Mesenteric fat pad (tissue), 1 donor: ENCODE measurements at regions not wholly inside any gene's neighbourhood (a gene's known extent, or its start where the extent isn't known, plus 50 kb on each side); places are given as distances from the start of the nearest gene placed in this dataset.
A peak's percentile ranks its signal among the peaks of the same experiment; 100 is the strongest.

Experiments used
- DNase-seq: peaks from one replicate; pipeline ENCODE4 v3.0.0-alpha.2; 2020; ENCODE audit warnings: low spot score
- donor health status: DM: yes; HTN: yes; CAD: no.

GRCh38 chr12:13316587-13317246 is 120.2 kb downstream of the EMP1 start:
- no peak for DNase-seq

GRCh38 chr12:13313886-13314285 is 117.4 kb downstream of the EMP1 start:
- DNase-seq: no peak

DNA sequence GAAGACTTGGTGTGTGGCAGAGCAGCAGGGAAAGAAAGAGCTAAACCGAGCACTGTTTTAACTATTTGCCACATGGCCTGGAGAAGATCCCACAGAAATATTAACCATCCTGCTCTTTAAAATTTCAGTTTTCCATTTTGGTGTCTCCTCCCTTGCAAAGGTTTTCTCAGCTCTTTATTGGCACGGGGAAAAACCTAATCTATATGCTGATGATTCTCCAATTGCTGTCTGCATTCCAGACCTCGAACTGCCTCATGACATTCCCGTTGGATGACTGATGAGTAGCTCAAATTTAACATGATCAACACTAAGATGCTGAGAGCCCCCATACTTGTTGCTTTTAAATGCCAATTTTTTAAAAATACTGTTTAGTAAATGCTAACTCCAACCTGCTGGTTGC is 115.0 kb downstream of the EMP1 start:
- no peak for DNase-seq

DNA sequence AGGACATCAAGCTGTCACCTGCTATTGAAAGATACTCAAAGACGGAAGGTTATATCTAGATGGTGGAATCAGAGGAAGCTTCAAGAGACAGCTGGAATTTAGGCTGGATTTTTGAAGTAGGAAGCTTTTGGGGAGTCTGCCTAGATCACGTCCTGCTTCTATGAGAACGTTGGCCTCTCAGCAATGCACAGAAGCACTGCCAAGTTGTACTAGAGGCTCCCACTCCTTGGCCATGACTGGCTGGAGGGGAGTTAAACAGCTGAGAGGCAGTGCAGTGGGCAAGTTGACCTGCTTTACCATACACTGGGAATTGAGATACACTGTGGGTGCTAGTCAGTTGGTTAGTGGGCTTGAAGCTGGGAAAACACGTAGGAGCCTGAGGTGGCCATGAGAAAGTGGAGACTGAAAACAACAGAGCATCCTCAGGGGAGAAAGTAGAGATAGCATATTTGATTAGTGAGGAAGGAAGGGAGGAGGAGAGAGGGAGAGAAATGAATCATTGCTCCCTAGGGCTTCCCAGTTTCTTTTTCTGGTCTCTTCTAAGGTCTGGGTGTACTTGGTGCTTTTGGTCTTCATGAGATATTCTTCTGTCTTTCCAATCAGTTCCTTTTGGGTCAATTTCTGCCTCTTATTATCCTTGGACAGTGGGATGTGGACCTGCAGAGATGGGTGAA is 110.8 kb downstream of the EMP1 start:
- DNase-seq: no peak

- no peak for DNase-seq
Measured at GRCh38 chr12:13304924-13305323, 108.4 kb downstream of the EMP1 start.

GRCh38 chr12:13299457-13299856 is 102.9 kb downstream of the EMP1 start:
- DNase-seq: no peak

- no peak for DNase-seq
Measured at GRCh38 chr12:13293096-13293495, 96.6 kb downstream of the EMP1 start.

GRCh38 chr12:13289653-13290289 is 93.2 kb downstream of the EMP1 start:
- no peak for DNase-seq

GRCh38 chr12:13288937-13289652 is 92.6 kb downstream of the EMP1 start:
- no peak for DNase-seq

- DNase-seq: no peak
Measured at GRCh38 chr12:13288501-13288900, 92.0 kb downstream of the EMP1 start.

- DNase-seq: no peak
Measured at GRCh38 chr12:13283867-13284266, 87.3 kb downstream of the EMP1 start.

- DNase-seq: no peak
Measured at GRCh38 chr12:13282861-13283260, 86.3 kb downstream of the EMP1 start.

DNA sequence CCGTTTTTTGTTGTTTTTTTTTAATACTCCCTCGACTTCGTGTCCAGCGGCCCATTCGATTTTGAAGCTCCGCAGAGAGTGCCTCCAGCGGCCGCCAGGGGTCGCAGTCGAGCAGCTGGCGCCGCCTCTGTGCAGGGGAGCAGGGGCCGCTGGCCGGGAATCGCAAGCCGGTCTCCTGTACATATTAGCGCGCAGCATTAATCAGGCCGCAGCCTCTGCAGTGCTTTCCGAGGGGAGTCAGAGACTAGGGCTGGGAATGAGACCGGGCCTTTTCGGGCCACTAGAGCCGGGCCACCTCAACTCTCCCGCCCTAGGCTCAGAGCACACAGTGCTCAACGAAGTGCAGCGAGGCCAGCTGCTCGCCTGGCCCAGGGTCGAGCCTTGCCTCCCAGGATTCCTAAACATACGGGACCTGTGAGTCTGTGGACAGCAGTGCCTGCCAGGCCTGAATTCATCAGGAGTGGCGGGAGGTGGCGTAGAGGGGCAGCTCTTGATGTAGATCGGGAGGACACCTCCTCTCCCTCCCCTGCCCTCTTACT is 81.8 kb downstream of the EMP1 start:
- peak; percentile 95 for DNase-seq

DNA sequence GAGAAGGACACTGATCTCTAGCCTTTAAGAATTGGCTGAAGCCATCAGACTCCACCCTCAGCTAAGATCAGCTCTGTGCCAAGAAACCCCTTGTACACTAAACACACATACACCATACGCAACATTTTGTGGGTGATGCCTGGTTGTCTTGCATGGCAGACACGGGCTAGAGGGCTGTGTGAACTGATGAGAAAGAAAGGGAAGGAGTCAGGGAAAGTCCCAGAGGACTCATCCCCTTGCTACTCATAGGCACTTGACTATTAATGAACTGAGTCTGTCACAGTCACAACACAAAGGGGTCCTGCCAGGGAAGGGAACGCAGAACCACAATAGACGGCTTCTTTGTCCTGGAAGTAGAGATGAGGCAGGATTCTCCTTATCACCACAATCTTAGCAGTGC is 80.8 kb downstream of the EMP1 start:
- DNase-seq: no peak

DNA sequence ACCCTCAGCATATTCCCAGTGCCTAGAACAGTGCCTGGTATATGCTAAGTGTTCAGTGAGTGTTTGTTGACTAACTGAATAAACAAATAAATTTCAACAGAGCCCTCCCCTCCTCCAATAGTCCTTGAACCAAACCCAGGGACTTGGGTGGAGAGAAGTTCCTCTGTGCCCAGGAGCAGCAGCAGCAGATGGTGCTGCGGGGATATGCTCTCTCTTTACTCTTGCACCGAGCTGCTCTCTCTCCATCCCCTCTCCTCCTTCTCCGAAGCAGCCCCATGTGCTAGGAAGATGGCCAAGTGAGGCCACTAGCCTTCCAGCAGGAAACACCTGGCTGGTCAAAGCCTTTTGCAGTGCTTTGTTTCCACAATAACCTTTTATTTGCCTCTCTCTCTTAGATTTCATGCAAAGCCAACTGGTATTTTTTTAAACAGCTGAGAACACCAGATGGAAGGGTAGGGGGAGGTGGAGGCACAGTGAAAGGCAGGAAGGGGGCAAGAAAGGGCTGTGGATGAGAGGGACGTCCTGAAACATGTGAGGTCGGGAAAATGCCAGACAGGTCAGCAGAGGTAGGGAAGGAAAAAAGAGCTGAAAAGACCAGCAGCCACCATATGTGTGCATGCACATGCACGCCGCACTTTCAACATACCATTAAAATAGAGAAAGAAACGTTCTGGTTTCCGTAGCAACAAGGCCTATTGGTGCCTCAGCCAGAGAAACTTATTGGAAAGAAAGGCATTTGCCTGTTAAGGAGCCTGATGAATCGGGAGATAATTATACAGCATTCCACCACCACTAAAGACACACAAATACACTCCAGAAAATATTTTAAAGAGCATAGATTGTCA is 78.9 kb downstream of the EMP1 start:
- no peak for DNase-seq

DNA sequence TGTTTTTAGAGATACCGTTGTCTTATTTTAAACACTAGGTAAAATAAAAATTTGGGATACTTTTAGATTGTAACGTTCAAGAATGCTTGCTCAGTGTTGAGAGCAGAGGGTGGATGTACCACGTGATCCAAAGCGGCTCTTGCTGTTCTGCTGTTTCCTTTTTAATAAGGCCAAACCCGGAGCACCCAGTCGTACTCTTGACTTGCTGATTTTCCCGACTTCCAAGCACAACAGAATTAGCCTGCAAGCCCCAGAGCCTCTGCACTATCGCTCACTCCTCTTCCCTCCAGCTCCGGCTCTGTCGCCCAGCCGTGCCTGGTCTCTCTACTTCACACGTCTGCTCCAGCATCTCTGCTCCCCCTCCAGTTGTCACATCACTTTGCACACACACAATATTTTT is 77.3 kb downstream of the EMP1 start:
- DNase-seq: no peak

GRCh38 chr12:13273097-13273496 is 76.6 kb downstream of the EMP1 start:
- no peak for DNase-seq

DNA sequence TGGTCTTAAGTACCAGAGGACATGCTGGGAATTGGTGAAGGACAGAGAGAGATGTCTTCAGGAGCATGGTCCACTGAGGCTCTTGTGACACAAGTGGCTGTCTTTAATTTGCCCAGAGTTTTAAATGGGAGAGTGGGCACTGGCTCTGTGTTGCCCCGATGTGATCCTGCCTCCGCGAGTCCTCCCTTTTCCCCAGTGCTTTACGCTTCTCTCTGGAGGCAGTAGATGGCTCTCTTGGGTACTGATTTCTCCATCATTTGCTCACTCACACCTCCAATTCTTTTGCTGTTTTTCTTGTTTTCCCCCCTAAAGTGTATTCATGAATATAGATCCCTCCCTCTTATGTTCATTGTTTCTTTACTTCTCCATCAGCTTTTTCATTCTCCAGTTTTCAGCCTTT is 74.3 kb downstream of the EMP1 start:
- no peak for DNase-seq
